ENCODE measurements at regions not wholly inside any gene's neighbourhood (a gene's known extent, or its start where the extent isn't known, plus 50 kb on each side); places are given as distances from the start of the nearest gene placed in this dataset.

DNA sequence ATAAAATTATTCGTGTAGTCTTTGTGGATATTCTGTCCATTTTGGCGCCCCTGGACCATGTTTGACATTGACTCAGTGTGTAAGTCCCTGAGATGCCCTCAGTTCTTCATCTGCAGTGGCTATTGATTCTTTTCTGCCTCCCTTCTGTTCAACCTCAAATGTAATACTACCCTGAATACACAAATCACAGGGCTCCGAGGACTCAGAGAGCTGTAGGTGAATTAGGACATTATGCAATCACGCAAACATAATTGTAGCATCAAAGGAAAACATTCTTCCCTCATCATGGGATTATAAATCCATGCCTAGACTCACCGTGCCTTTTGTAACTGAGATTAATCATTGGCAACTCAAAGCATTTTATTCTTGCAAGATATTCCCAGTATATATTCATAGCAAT, 161.4 kb upstream of the PACRGL start:
- no peak for TF ChIP-seq POLR2AphosphoS5 (IDR thresholded peaks at IDR 0.05; ENCODE audit: borderline replicate concordance, low read depth, low read length)
- no peak for TF ChIP-seq EZH2 (IDR thresholded peaks at IDR 0.05)
- no peak for TF ChIP-seq FOXP2 (optimal IDR thresholded peaks at IDR 0.05; ENCODE audit: control extremely low read depth, extremely low read length, insufficient read depth)

Data from SK-N-MC (cell line).